B cell (primary cell): ENCODE measurements at regions not wholly inside any gene's neighbourhood (a gene's known extent, or its start where the extent isn't known, plus 50 kb on each side); places are given as distances from the start of the nearest gene placed in this dataset.

Experiments used
- CTCF ChIP-seq: fragments of 200-600 bp; IDR thresholded peaks from one replicate; pipeline ENCODE4 v1.8.0; 2022; ENCODE audit warnings: antibody characterized with exemption, mild to moderate bottlenecking
- EZH2 ChIP-seq: IDR thresholded peaks from 2 replicates; pipeline ENCODE4 v1.6.1; 2012; ENCODE audit warnings: borderline replicate concordance, low read depth, mild to moderate bottlenecking, moderate library complexity, low read length; ENCODE audit not compliant: insufficient read depth, poor library complexity, severe bottlenecking

GRCh38 chr11:13166036-13166435 lies 111.6 kb upstream of the BMAL1 start:
- TF ChIP-seq CTCF (no peak), EZH2 (no peak)
